ENCODE measurements at regions not wholly inside any gene's neighbourhood (a gene's known extent, or its start where the extent isn't known, plus 50 kb on each side); places are given as distances from the start of the nearest gene placed in this dataset.
"Not testable (repeated sequence)": the region's sequence is repeated elsewhere in the genome, so short reads cannot be mapped to it uniquely, and the experiment has no call there.

DNA sequence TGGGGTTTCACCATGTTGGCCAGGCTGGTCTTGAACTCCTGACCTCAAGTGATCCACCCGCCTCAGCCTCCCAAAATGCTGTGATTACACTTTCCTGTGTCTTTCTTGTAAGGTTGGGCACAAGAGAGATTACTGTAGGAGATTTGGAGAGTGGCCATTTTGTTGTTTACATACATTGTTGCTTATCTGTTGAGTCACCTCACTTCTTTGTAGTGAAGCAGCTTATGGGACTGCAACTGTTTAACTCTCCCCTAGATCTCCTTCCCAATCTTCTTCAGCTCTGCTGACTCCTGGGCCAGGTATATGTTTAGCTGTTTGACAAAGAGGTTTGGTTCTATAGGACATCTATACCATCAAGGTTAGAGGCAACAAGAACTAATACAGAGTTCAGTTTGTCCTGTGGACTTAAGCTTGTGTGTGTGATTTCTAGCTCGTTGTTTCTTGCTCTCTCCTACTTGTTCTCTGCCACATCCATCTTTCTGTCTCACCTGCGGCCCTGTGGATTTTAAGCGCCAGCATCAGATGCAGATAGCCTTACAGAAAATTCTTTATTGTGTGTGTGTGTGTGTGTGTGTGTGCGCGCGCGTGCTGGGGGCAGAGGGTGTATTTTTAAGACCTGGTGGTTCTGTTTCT, 95.4 kb downstream of the HAUS1 start:
- Histone ChIP-seq H3K9me2 (ENCODE audit: insufficient read depth) (no peaks in the 10 kb centered on the region), H3K27me3 (ENCODE audit: insufficient read depth, low read length) (no peaks in the 10 kb centered on the region), H3K79me2 (ENCODE audit: insufficient read depth, low read length) (peaks cover 92% of the 10 kb centered on the region), H3K4me1 (ENCODE audit: control insufficient read depth in 1 of 2, insufficient read depth in 2 of 2, low read length in 2 of 2) (peaks cover 28 to 55% of the 10 kb centered on the region in 2 experiments), H4K20me1 (ENCODE audit: insufficient read depth) (peaks cover 6% of the 10 kb centered on the region; the same call in 1 of the 2 replicates), H3K27ac (ENCODE audit: low read depth, low read length) (peak overlapping the region; percentile 12), H3K4me2 (ENCODE audit: low read length) (peak overlapping the region; percentile 18), H3K9ac (ENCODE audit: low read length) (no peak overlapping the region), H3K9me3 (ENCODE audit: control insufficient read depth in 1 of 2, insufficient read depth in 1 of 2, low read depth in 1 of 2, low read length in 2 of 2) (no peaks in the 10 kb centered on the region), H3K4me3 (replicated peaks in 1 of 2; ENCODE audit: low read depth in 1 of 2, low read length in 2 of 2) (no peak overlapping the region), H3K36me3 (ENCODE audit: control insufficient read depth in 1 of 2, insufficient read depth in 2 of 2, low read length in 2 of 2) (no peaks in the 10 kb centered on the region), H2AFZ (ENCODE audit: low read depth, low read length, poor library complexity, severe bottlenecking) (no peak overlapping the region)
- ChIA-PET POLR2A (no interaction called here), RAD21 (ENCODE audit: low non-redundant PET in 1 of 2, low total read pairs in 2 of 2, uncharacterized antibody in 2 of 2, unreplicated experiment in 2 of 2) (interaction anchor here in 1 of 2 experiments (1.6 kb wide), 1 partner anchor 26 kb away, joined by 3 read pairs; a partner anchor contains a TSS), CTCF (interaction anchor here (0.9 to 1.8 kb wide), 3 partner anchors 13 to 26 kb away, joined by 3 to 10 read pairs (median 4); a partner anchor contains a TSS)
- DNase-seq (ENCODE audit: low read depth, low spot score): peak; percentile 16
- no TSS peak for BruUV-seq (replicated peaks)
- TF ChIP-seq, protein P1, sequence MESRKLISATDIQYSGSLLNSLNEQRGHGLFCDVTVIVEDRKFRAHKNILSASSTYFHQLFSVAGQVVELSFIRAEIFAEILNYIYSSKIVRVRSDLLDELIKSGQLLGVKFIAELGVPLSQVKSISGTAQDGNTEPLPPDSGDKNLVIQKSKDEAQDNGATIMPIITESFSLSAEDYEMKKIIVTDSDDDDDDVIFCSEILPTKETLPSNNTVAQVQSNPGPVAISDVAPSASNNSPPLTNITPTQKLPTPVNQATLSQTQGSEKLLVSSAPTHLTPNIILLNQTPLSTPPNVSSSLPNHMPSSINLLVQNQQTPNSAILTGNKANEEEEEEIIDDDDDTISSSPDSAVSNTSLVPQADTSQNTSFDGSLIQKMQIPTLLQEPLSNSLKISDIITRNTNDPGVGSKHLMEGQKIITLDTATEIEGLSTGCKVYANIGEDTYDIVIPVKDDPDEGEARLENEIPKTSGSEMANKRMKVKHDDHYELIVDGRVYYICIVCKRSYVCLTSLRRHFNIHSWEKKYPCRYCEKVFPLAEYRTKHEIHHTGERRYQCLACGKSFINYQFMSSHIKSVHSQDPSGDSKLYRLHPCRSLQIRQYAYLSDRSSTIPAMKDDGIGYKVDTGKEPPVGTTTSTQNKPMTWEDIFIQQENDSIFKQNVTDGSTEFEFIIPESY (IDR thresholded peaks at IDR 0.05; ENCODE audit: extremely low read depth, insufficient replicate concordance, low read length): no peak
- TF ChIP-seq SP1 (IDR thresholded peaks at IDR 0.05; ENCODE audit: low read depth): peak; percentile 20; the same call in 1 of the 2 replicates
- intact Hi-C loops (cut with micrococcal nuclease): no loop called here
- peak; percentile 68 for ATAC-seq

DNA sequence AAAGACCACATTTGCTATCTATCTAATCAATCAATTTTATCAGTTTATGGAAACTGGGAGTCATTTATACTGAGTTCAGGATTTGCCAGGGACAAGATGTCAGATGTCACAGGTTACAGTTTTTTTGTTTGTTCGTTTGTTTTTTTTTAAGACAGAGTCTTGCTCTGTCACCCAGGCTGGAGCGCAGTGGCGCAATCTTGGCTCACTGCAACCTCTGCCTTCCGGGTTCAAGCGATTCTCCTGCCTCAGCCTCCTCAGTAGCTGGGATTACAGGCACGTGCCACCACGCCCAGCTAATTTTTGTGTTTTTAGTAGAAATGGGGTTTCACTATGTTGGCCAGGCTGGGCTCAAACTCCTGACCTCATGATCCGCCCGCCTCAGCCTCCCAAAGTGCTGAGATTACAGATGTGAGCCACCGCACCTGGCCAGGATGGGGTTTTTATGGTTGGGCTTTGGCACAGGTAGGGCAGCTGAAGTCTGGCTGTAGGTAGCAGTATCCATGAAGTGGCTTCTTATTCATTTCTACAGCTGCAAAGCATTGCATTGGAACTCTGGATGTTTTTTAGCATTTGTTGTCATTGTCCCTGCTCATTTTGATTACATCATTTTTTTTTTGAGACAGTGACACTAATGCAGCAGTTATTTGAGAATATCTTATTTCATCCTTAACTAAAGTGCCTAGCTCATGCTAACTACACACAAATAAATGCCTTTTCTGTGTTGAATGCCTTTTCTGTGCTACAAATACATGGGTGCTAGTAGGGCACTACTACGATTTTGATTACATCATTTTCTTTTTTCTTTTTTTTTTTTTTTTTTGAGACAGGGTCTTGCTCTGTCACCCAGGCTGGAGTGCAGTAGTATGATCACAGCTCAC, 96.2 kb downstream of the HAUS1 start:
- ChIA-PET POLR2A (interaction anchor here (0.6 to 0.7 kb wide), 2 partner anchors 44 to 563 kb away, joined by 3 read pairs; no protein-coding TSS in a partner anchor), RAD21 (ENCODE audit: low non-redundant PET in 1 of 2, low total read pairs in 2 of 2, uncharacterized antibody in 2 of 2, unreplicated experiment in 2 of 2) (interaction anchor here in 1 of 2 experiments (0.7 kb wide), 1 partner anchor 135 kb away, joined by 3 read pairs; no protein-coding TSS in a partner anchor), CTCF (interaction anchor here (1.0 to 1.8 kb wide), 2 partner anchors 12 to 27 kb away, joined by 4 to 10 read pairs; a partner anchor contains a TSS)
- H4K20me1 ChIP-seq (ENCODE audit: insufficient read depth); H3K9ac ChIP-seq (ENCODE audit: low read length); H3K27ac ChIP-seq (ENCODE audit: low read depth, low read length); H3K4me3 ChIP-seq (replicated peaks in 1 of 2; ENCODE audit: low read depth in 1 of 2, low read length in 2 of 2); H2AFZ ChIP-seq (ENCODE audit: low read depth, low read length, poor library complexity, severe bottlenecking); DNase-seq (ENCODE audit: low read depth, low spot score); H3K36me3 ChIP-seq (ENCODE audit: control insufficient read depth in 1 of 2, insufficient read depth in 2 of 2, low read length in 2 of 2); intact Hi-C loops (cut with micrococcal nuclease); ATAC-seq; H3K27me3 ChIP-seq (ENCODE audit: insufficient read depth, low read length); H3K9me2 ChIP-seq (ENCODE audit: insufficient read depth); H3K9me3 ChIP-seq (ENCODE audit: control insufficient read depth in 1 of 2, insufficient read depth in 1 of 2, low read depth in 1 of 2, low read length in 2 of 2): not testable (repeated sequence)
- TSS peak; percentile 15 for BruUV-seq (replicated peaks)
- Histone ChIP-seq H3K4me1 (ENCODE audit: control insufficient read depth in 1 of 2, insufficient read depth in 2 of 2, low read length in 2 of 2) (peaks cover 28 to 48% of the 10 kb centered on the region in 2 experiments), H3K79me2 (ENCODE audit: insufficient read depth, low read length) (peaks cover 91% of the 10 kb centered on the region), H3K4me2 (ENCODE audit: low read length) (peak overlapping the region; percentile 18; the same call in 1 of the 2 replicates)

All from HCT116 (cell line).